ENCODE measurements at regions not wholly inside any gene's neighbourhood (a gene's known extent, or its start where the extent isn't known, plus 50 kb on each side); places are given as distances from the start of the nearest gene placed in this dataset.

DNA sequence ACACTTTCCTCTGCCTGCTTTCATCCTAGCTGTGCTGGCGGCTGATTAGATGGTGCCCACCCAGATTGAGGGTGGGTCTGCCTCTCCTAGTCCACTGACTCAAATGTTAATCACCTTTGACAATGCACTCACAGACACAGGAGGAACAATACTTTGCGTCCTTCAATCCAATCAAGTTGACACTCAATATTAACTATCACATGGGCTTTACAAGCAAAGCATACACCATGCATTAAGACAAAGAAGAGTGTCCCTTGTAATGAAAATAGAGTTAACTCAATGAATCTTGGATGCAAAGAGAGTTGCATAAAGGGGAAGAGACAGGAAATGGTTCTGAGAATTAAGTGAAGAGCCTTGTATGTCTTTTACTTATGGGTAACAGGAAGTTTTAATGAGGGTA, 298.7 kb upstream of the BRINP1 start:
- in situ Hi-C loops (cut with HindIII; ENCODE audit: low pct_unique_long_range_greater_than_20kb, low sequenced_read_pairs) (no loop called here), intact Hi-C loops (cut with micrococcal nuclease; ENCODE audit: unreplicated experiment) (no loop called here)
- DNase-seq (ENCODE audit: low read depth, low spot score) (no peak), ATAC-seq (no peak)
- no peak for TF ChIP-seq SIN3A (IDR thresholded peaks at IDR 0.05; ENCODE audit: borderline replicate concordance, insufficient read depth, low read depth, low read length)
- no peak for TF ChIP-seq POLR2AphosphoS5 (IDR thresholded peaks at IDR 0.05; ENCODE audit: low read depth, low read length)
- TF ChIP-seq, protein P1, sequence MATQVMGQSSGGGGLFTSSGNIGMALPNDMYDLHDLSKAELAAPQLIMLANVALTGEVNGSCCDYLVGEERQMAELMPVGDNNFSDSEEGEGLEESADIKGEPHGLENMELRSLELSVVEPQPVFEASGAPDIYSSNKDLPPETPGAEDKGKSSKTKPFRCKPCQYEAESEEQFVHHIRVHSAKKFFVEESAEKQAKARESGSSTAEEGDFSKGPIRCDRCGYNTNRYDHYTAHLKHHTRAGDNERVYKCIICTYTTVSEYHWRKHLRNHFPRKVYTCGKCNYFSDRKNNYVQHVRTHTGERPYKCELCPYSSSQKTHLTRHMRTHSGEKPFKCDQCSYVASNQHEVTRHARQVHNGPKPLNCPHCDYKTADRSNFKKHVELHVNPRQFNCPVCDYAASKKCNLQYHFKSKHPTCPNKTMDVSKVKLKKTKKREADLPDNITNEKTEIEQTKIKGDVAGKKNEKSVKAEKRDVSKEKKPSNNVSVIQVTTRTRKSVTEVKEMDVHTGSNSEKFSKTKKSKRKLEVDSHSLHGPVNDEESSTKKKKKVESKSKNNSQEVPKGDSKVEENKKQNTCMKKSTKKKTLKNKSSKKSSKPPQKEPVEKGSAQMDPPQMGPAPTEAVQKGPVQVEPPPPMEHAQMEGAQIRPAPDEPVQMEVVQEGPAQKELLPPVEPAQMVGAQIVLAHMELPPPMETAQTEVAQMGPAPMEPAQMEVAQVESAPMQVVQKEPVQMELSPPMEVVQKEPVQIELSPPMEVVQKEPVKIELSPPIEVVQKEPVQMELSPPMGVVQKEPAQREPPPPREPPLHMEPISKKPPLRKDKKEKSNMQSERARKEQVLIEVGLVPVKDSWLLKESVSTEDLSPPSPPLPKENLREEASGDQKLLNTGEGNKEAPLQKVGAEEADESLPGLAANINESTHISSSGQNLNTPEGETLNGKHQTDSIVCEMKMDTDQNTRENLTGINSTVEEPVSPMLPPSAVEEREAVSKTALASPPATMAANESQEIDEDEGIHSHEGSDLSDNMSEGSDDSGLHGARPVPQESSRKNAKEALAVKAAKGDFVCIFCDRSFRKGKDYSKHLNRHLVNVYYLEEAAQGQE (IDR thresholded peaks at IDR 0.05; ENCODE audit: insufficient read depth in 1 of 2, low read depth in 2 of 2, low read length in 1 of 2): no peak
- TF ChIP-seq, protein P2, sequence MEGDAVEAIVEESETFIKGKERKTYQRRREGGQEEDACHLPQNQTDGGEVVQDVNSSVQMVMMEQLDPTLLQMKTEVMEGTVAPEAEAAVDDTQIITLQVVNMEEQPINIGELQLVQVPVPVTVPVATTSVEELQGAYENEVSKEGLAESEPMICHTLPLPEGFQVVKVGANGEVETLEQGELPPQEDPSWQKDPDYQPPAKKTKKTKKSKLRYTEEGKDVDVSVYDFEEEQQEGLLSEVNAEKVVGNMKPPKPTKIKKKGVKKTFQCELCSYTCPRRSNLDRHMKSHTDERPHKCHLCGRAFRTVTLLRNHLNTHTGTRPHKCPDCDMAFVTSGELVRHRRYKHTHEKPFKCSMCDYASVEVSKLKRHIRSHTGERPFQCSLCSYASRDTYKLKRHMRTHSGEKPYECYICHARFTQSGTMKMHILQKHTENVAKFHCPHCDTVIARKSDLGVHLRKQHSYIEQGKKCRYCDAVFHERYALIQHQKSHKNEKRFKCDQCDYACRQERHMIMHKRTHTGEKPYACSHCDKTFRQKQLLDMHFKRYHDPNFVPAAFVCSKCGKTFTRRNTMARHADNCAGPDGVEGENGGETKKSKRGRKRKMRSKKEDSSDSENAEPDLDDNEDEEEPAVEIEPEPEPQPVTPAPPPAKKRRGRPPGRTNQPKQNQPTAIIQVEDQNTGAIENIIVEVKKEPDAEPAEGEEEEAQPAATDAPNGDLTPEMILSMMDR (IDR thresholded peaks at IDR 0.05): no peak
- TF ChIP-seq TCF7L2 (IDR thresholded peaks at IDR 0.05; ENCODE audit: low read depth, low read length): no peak
- Histone ChIP-seq H3K4me3 (ENCODE audit: low read depth in 2 of 2, low read length in 2 of 2) (no peak overlapping the region), H3K36me3 (ENCODE audit: control insufficient read depth, insufficient read depth, low read length) (no peaks in the 10 kb centered on the region), H3K27ac (ENCODE audit: low read length) (no peak overlapping the region), H3K9me3 (ENCODE audit: control insufficient read depth, insufficient read depth, low read depth, low read length) (no peaks in the 10 kb centered on the region), H3K27me3 (ENCODE audit: control insufficient read depth, insufficient read depth, low read length) (no peaks in the 10 kb centered on the region), H3K4me1 (ENCODE audit: control insufficient read depth, insufficient read depth, low read length) (no peaks in the 10 kb centered on the region)
- no TSS peak for BruUV-seq (replicated peaks)
- ChIA-PET CTCF (no interaction called here), POLR2A (no interaction called here)

DNA sequence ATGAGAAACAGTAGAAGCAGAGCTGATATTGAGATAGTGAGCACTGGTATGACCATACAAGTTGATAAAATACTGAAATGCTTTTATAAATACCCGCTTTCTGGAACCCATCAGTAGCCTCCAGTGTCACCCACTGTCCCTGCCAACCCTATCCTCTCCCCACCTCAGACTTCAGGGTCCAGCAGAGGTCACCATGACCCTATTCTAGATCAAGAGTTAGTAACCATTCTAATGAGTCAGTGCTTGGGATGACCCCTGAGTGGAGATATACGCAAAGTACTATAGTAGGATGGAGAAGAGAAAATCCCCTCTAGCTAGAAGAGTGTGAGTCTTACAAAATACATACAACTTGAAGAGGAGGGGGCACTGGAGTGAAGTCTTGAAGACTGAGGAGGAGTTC, 297.9 kb upstream of the BRINP1 start:
- POLR2A ChIA-PET: no interaction called here
- in situ Hi-C loops (cut with HindIII; ENCODE audit: low pct_unique_long_range_greater_than_20kb, low sequenced_read_pairs): no loop called here

More for the DNA sequence above, 297.9 kb upstream of the BRINP1 start:
- no peak for TF ChIP-seq SIN3A (IDR thresholded peaks at IDR 0.05; ENCODE audit: borderline replicate concordance, insufficient read depth, low read depth, low read length)
- TF ChIP-seq POLR2AphosphoS5 (IDR thresholded peaks at IDR 0.05; ENCODE audit: low read depth, low read length): no peak
- TF ChIP-seq, protein P2 (IDR thresholded peaks at IDR 0.05): no peak
- no peak for TF ChIP-seq TCF7L2 (IDR thresholded peaks at IDR 0.05; ENCODE audit: low read depth, low read length)
- TF ChIP-seq, protein P1 (IDR thresholded peaks at IDR 0.05; ENCODE audit: insufficient read depth in 1 of 2, low read depth in 2 of 2, low read length in 1 of 2): no peak
- DNase-seq (ENCODE audit: low read depth, low spot score): no peak
- no TSS peak for BruUV-seq (replicated peaks)
- no peak overlapping the region for H3K27ac ChIP-seq (ENCODE audit: low read length)
- ATAC-seq: no peak
- H3K27me3 ChIP-seq (ENCODE audit: control insufficient read depth, insufficient read depth, low read length): no peaks in the 10 kb centered on the region
- no peaks in the 10 kb centered on the region for H3K36me3 ChIP-seq (ENCODE audit: control insufficient read depth, insufficient read depth, low read length)
- no peak overlapping the region for H3K4me3 ChIP-seq (ENCODE audit: low read depth in 2 of 2, low read length in 2 of 2)
- CTCF ChIA-PET: no interaction called here
- intact Hi-C loops (cut with micrococcal nuclease; ENCODE audit: unreplicated experiment): no loop called here
- no peaks in the 10 kb centered on the region for H3K4me1 ChIP-seq (ENCODE audit: control insufficient read depth, insufficient read depth, low read length)
- H3K9me3 ChIP-seq (ENCODE audit: control insufficient read depth, insufficient read depth, low read depth, low read length): no peaks in the 10 kb centered on the region
